ENCODE measurements at regions not wholly inside any gene's neighbourhood (a gene's known extent, or its start where the extent isn't known, plus 50 kb on each side); places are given as distances from the start of the nearest gene placed in this dataset.

DNA sequence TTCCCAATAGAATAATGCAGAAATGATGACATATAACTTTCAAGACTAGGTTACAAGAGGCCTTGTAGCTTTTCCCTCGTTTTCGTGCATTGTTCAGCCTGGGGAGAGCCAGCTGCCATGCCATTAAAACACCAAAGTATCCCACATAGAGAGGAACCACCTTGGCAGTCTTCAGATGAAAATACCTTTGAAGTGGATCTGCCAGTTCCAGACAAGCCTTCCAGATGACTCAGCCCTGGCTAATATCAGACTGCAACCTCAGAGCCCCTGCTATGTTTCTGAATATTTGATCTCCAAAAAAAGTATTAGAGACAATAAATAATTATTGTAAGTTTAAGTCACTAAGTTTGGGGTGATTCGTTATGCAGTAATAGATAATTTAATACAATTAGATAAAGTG lies 294.3 kb upstream of the GBE1 start:
- no peak for TF ChIP-seq POLR2A (IDR thresholded peaks at IDR 0.05)
- no peak for TF ChIP-seq CTCF (IDR thresholded peaks at IDR 0.05 in 4 of 5, conservative IDR thresholded peaks at IDR 0.05 in 1 of 5)
